HUES6 (cell line): ENCODE measurements at regions not wholly inside any gene's neighbourhood (a gene's known extent, or its start where the extent isn't known, plus 50 kb on each side); places are given as distances from the start of the nearest gene placed in this dataset.

Experiments used
- H3K27ac ChIP-seq: 2 replicates; pipeline ENCODE4 v1.7.0; 2013; ENCODE audit warnings: low read depth, mild to moderate bottlenecking, low read length, inconsistent platforms
- H3K27me3 ChIP-seq: 2 replicates; pipeline ENCODE4 v1.6.1; 2013; ENCODE audit warnings: low read length; ENCODE audit not compliant: control insufficient read depth, insufficient read depth
- H3K36me3 ChIP-seq: 2 replicates; pipeline ENCODE4 v1.6.1; 2013; ENCODE audit warnings: low read length; ENCODE audit not compliant: control insufficient read depth, insufficient read depth
- H3K4me1 ChIP-seq: 2 replicates; pipeline ENCODE4 v1.6.1; 2013; ENCODE audit warnings: low read length; ENCODE audit not compliant: control insufficient read depth, insufficient read depth
- H3K4me3 ChIP-seq: 2 replicates; pipeline ENCODE4 v1.5.1; 2013; ENCODE audit warnings: low read depth, low read length
- H3K9ac ChIP-seq: one replicate; pipeline ENCODE4 v1.6.1; 2013; ENCODE audit warnings: mild to moderate bottlenecking, low read length
- H3K9me3 ChIP-seq: 2 replicates; pipeline ENCODE4 v1.6.1; 2013; ENCODE audit warnings: low read depth, low read length; ENCODE audit not compliant: control insufficient read depth, insufficient read depth

DNA sequence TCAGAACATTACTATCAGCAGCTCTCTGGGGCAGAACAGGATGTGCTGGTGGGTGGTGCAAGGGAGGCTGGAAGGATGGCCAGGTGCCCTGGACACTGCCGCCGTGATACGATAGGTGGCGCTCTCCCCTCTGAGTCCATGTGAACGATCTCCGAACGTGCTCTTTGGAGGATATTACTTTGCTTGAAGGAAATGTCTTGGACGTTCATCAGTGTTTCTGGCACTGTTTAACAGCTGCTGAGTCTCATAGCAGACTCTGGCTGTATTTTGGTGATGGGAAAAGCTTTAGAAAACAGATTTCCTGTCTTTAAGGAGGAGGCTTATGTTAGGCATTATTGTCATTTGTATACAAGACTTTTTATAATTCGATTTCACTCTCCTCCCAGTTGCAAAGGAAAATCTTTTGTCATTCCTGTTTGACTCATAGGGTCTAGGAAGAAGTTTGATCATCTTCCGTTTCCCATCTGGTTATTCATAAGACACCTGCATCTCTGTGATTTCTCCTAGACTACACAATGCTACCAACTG is 386.2 kb upstream of the ADGRL2 start:
- no peak overlapping the region for H3K27ac ChIP-seq
- H3K36me3 ChIP-seq: no peaks in the 10 kb centered on the region
- no peak overlapping the region for H3K4me3 ChIP-seq
- H3K4me1 ChIP-seq: peaks cover 38% of the 10 kb centered on the region
- no peak overlapping the region for H3K9ac ChIP-seq
- H3K27me3 ChIP-seq: no peaks in the 10 kb centered on the region
- H3K9me3 ChIP-seq: no peaks in the 10 kb centered on the region

DNA sequence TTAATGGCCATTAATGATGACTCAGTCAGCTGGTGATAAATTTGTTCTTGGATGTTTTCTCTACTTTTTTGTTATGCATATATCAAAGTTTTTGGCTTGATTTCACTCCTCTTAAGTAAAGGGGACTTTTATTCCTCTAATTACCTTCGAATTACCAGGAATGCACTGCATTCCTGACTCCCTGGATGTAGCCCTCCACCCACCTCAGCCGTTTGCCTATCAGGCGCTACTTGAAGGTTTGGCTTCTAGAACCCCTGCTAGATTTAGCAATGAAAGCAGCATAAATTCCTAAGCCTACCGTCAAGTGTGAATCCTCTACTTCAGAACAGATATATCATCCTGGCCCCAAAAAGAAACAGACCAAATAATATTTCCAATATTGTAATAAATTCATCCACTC is 387.8 kb upstream of the ADGRL2 start:
- Histone ChIP-seq H3K9ac (no peak overlapping the region), H3K36me3 (no peaks in the 10 kb centered on the region)

DNA sequence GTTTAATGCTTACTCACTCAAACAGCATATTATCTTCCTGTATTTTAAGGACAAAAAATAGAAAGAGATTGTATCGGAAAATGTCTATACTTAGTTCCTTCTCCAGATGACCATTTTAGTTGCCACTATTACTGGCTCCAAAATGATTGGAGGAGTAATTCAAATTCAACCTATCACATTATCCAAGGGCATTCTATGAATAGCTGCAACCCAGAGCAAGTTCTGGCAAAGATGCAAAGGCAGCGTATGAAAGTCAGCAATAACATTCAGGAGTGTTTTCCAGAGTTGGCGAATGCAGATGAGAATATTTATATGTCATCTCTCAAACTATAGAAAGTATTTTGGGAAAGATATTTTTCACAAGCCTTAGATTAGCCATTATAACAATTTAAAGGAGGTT is 389.8 kb upstream of the ADGRL2 start:
- Histone ChIP-seq H3K4me3 (no peak overlapping the region), H3K4me1 (peaks cover 57% of the 10 kb centered on the region)

More for the DNA sequence above, 387.8 kb upstream of the ADGRL2 start:
- H3K4me3 ChIP-seq: no peak overlapping the region
- H3K4me1 ChIP-seq: peaks cover 38% of the 10 kb centered on the region
- H3K9me3 ChIP-seq: no peaks in the 10 kb centered on the region
- H3K27me3 ChIP-seq: no peaks in the 10 kb centered on the region
- H3K27ac ChIP-seq: no peak overlapping the region

DNA sequence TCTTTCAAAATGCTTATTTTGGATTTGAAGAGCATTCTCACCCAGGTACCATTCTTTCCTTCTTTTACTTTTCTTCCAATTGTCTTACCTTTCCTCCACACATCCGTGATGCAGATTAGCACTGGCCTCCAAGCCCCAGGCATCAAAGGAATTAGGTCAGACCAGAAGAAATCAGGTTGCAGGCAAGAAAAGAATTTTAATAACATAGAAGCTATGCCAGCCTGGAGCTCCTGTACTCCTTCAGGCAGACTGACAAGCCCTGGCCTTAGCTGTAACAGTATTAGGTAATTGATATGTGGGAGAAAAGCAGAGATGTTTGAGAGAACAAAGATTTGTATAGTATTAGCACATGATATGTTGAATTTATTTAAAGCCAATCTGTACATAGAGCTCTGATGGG is 390.4 kb upstream of the ADGRL2 start:
- Histone ChIP-seq H3K9me3 (no peaks in the 10 kb centered on the region), H3K36me3 (no peaks in the 10 kb centered on the region), H3K4me1 (peaks cover 55% of the 10 kb centered on the region), H3K27me3 (no peaks in the 10 kb centered on the region), H3K9ac (no peak overlapping the region), H3K27ac (no peak overlapping the region), H3K4me3 (no peak overlapping the region)

More for the DNA sequence above, 389.8 kb upstream of the ADGRL2 start:
- H3K9me3 ChIP-seq: no peaks in the 10 kb centered on the region
- H3K27ac ChIP-seq: no peak overlapping the region
- no peaks in the 10 kb centered on the region for H3K27me3 ChIP-seq
- H3K36me3 ChIP-seq: no peaks in the 10 kb centered on the region
- no peak overlapping the region for H3K9ac ChIP-seq

DNA sequence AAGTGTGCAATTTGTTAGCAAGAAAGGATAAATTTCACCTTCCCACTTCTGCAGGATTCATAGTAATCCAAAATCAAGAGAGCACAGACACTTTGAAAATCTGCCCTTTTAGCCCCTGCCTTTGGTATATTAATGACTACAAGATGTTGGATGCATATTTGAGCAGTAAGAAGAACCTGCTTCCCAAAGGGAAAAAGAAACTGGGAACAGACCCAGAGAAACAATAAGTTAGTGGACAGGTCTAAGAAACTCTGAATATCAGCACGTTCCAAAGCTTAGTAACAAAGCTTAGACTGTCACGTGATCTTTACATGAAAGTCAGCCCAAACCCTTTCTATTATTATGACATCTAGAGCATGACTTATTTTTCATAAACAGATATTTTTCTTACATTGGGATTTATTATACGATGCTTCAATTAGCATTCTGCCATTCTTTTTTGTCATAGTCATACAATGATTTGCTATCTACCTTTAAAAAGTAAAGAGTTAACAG is 390.9 kb upstream of the ADGRL2 start:
- H3K27ac ChIP-seq: no peak overlapping the region
- H3K4me1 ChIP-seq: peaks cover 50% of the 10 kb centered on the region
- no peaks in the 10 kb centered on the region for H3K36me3 ChIP-seq
- no peak overlapping the region for H3K4me3 ChIP-seq
- no peaks in the 10 kb centered on the region for H3K9me3 ChIP-seq
- no peaks in the 10 kb centered on the region for H3K27me3 ChIP-seq
- no peak overlapping the region for H3K9ac ChIP-seq

DNA sequence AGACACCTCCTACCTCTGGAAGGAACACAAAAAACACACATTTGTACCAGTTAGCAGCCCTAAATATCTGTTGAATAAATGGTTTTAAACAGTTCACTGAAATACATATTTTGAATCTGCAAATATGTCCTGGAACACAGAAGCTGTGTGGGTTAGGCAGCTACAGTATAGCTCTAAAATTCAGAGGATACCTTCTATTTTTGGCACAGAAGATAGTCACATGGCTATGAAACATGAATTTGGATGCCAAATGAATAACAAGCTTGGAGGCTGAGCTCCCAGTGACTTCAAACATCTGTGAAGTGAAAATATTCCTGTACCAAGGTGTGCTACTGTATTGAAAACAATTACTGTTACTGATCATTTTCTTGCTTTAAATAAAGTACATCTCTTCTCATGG is 391.5 kb upstream of the ADGRL2 start:
- Histone ChIP-seq H3K9me3 (no peaks in the 10 kb centered on the region), H3K4me3 (no peak overlapping the region), H3K27me3 (no peaks in the 10 kb centered on the region), H3K27ac (no peak overlapping the region), H3K9ac (no peak overlapping the region), H3K4me1 (peaks cover 46% of the 10 kb centered on the region), H3K36me3 (no peaks in the 10 kb centered on the region)

DNA sequence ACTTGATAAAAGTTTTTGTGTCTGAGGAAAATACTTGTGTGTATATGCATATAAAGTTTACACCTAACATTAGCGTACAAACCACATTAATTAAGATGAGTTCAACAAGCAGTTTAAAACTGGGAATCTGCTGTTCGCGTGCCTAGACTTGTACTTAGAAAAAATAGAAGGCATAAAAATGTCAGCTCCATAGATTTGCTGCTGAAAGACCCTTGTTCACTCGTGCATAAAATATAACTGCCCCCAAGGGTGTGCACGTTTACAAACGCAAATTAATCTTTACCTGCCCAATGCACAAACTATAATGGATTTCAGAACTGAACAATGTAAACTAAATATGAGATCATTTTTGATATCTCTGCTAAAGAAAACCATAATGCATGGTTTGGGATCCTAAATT is 392.3 kb upstream of the ADGRL2 start:
- no peak overlapping the region for H3K4me3 ChIP-seq
- peaks cover 38% of the 10 kb centered on the region for H3K4me1 ChIP-seq
- no peaks in the 10 kb centered on the region for H3K9me3 ChIP-seq
- no peaks in the 10 kb centered on the region for H3K36me3 ChIP-seq
- H3K27ac ChIP-seq: no peak overlapping the region
- no peak overlapping the region for H3K9ac ChIP-seq
- H3K27me3 ChIP-seq: no peaks in the 10 kb centered on the region

DNA sequence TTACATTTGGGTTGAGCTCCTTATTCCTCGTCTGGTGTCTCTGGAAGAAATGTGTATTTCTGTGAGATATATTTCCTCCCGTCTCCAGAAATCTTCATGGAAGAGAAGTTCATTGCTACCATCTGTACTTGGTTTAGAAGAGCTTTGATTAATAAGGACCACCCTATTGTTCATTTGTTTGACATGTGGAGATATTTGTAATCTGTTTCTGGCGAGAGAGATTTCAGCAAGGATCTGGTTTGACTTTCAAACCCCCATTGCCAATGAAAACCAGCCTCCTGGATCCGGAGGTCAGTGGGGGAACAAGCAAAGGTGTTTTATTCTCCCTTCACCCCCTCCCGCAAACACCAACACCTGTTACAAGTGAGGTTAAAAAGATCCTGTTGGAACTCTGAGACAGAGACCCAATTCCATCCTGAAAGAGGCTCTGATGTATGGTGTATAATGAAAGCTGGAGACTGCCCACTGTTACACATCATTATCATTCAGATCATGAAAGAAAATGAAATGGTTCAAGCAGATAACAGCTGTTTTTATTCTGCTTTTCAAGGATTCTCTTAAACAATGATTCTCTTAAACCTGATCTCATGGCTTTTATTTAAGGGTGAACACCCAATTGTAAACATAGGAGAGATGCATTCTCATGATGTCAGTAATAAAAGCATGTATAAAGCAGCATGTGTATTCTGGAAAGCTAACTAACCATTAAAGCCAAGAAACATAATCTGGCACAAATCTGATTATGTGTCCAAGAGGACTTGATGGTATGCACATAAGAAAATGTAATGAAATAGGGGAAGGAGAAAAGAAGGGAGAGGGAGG is 393.5 kb upstream of the ADGRL2 start:
- peaks cover 29% of the 10 kb centered on the region for H3K4me1 ChIP-seq
- no peak overlapping the region for H3K4me3 ChIP-seq
- no peaks in the 10 kb centered on the region for H3K36me3 ChIP-seq
- H3K27ac ChIP-seq: no peak overlapping the region
- no peaks in the 10 kb centered on the region for H3K9me3 ChIP-seq
- no peaks in the 10 kb centered on the region for H3K27me3 ChIP-seq
- H3K9ac ChIP-seq: no peak overlapping the region

DNA sequence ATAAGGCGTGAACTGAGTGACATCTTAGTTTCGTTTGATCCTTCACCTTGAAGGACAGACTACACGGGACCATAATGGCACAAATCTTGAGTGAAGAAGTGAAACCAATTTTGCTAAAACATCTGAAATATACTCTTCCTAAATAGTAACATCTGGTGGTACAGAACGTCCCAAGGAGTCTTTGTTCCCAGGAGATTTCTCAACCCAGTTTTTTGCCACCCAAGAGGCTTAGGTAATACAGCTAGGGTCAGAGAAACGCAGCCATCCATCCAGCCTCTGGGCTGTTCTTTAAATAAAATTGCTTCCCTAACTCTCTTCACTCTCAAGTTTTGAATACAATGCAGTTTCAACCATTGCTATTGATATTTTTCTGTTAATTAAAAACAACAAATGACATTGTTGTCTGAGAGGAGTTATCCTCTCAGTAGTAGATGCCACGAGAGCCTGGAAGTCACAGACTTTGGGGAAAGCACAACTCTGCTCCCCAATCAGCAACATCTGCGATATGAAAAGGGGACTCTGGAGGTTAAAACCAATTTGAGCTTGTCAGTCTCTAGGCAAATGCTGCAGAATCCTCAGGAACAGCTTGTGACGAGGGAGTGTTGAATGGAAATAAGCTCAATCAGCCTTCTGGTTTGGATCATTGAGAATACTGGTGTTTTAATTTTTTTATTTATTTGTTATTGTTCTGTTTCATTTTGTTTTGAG is 394.3 kb upstream of the ADGRL2 start:
- no peak overlapping the region for H3K4me3 ChIP-seq
- H3K27ac ChIP-seq: no peak overlapping the region
- H3K27me3 ChIP-seq: no peaks in the 10 kb centered on the region
- no peaks in the 10 kb centered on the region for H3K9me3 ChIP-seq
- no peak overlapping the region for H3K9ac ChIP-seq
- H3K36me3 ChIP-seq: no peaks in the 10 kb centered on the region
- H3K4me1 ChIP-seq: peaks cover 28% of the 10 kb centered on the region

DNA sequence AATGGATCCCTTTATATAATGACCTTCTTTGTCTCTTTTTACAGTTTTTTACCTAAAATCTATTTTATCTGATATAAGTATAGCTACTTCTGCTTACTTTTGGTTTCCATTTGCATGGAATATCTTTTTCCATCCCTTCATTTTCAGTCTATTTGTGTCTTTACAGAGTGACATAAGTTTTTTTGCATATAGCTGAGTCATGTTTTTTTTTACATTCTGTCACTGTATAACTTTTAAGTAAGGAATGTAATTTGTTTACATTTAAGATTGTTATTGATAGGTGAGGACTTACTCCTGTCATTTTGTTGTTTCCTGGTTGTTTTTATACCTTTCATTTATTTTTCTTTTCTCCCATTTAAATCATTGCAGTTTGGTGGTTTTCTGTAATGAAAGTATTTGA is 402.7 kb upstream of the ADGRL2 start:
- H3K4me3 ChIP-seq: no peak overlapping the region
- H3K4me1 ChIP-seq: no peaks in the 10 kb centered on the region
- H3K9ac ChIP-seq: no peak overlapping the region
- H3K27ac ChIP-seq: no peak overlapping the region
- no peaks in the 10 kb centered on the region for H3K9me3 ChIP-seq
- no peaks in the 10 kb centered on the region for H3K36me3 ChIP-seq
- no peaks in the 10 kb centered on the region for H3K27me3 ChIP-seq
